Neural cell (in vitro differentiated cells): ENCODE measurements at regions not wholly inside any gene's neighbourhood (a gene's known extent, or its start where the extent isn't known, plus 50 kb on each side); places are given as distances from the start of the nearest gene placed in this dataset.

Source experiments
- H2AFZ ChIP-seq: fragments of 200-600, 300-800 bp; sonication (generic), shearing (Covaris generic); 2 replicates; pipeline ENCODE4 v1.6.0; 2014; ENCODE audit warnings: low read depth, mild to moderate bottlenecking, antibody characterized with exemption, low read length, moderate library complexity
- H3F3A ChIP-seq: fragments of 200-600 bp; shearing (Covaris generic); 2 replicates; pipeline ENCODE4 v1.6.1; 2016; ENCODE audit warnings: mild to moderate bottlenecking, moderate library complexity, mixed read lengths, antibody characterized with exemption, low read length; ENCODE audit not compliant: insufficient read depth, poor library complexity, severe bottlenecking
- H3K27ac ChIP-seq: fragments of 200-600, 300-800 bp; sonication (generic), shearing (Covaris generic); 2 replicates; pipeline ENCODE4 v1.5.1; 2014; ENCODE audit warnings: mild to moderate bottlenecking, low read length, moderate library complexity
- H3K27me3 ChIP-seq: fragments of 300-800, 200-600 bp; sonication (generic), shearing (Covaris generic); 2 replicates; pipeline ENCODE4 v1.6.0; 2014; ENCODE audit warnings: mild to moderate bottlenecking, low read depth, low read length, moderate library complexity; ENCODE audit not compliant: insufficient read depth
- H3K36me3 ChIP-seq: fragments of 300-800, 200-600 bp; sonication (generic), shearing (Covaris generic); 2 replicates; pipeline ENCODE4 v1.5.1; 2014; ENCODE audit warnings: mild to moderate bottlenecking, antibody characterized with exemption, low read length, moderate library complexity; ENCODE audit not compliant: insufficient read depth
- H3K4me2 ChIP-seq: fragments of 300-800, 200-600 bp; sonication (generic), shearing (Covaris generic); 2 replicates; pipeline ENCODE4 v1.6.0; 2014; ENCODE audit warnings: mild to moderate bottlenecking, low read length
- H3K4me3 ChIP-seq: fragments of 300-800, 200-600 bp; sonication (generic), shearing (Covaris generic); 2 replicates; pipeline ENCODE4 v1.5.1; 2014; ENCODE audit warnings: mild to moderate bottlenecking, low read length, moderate library complexity
- H3K79me2 ChIP-seq: fragments of 200-600 bp; shearing (Covaris generic); replicated peaks from 2 replicates; pipeline ENCODE4 v1.6.0; 2014; ENCODE audit warnings: mild to moderate bottlenecking, low read length, moderate library complexity; ENCODE audit not compliant: insufficient read depth
- H3K9ac ChIP-seq: fragments of 300-800, 200-600 bp; sonication (generic), shearing (Covaris generic); 2 replicates; pipeline ENCODE4 v1.6.1; 2016; ENCODE audit warnings: mild to moderate bottlenecking, low read length, mixed read lengths
- H3K9me2 ChIP-seq: fragments of 200-600 bp; shearing (Covaris generic); 2 replicates; pipeline ENCODE4 v1.6.1; 2016; ENCODE audit warnings: mild to moderate bottlenecking, low read length, mixed read lengths; ENCODE audit not compliant: insufficient read depth
- H3K9me3 ChIP-seq: fragments of 200-600, 300-800 bp; sonication (generic), shearing (Covaris generic); 2 replicates; pipeline ENCODE4 v1.6.1; 2016; ENCODE audit warnings: mild to moderate bottlenecking, mixed run types, low read length, moderate library complexity, mixed read lengths
- H4K20me1 ChIP-seq: fragments of 200-600 bp; shearing (Covaris generic); 2 replicates; pipeline ENCODE4 v1.6.1; 2016; ENCODE audit warnings: mild to moderate bottlenecking, mixed run types; ENCODE audit not compliant: insufficient read depth
- EP300 ChIP-seq: fragments of 450-650 bp; conservative IDR thresholded peaks from 2 replicates; pipeline ENCODE4 v1.6.1; 2014; ENCODE audit warnings: antibody characterized with exemption, mild to moderate bottlenecking, moderate library complexity; ENCODE audit not compliant: poor library complexity, severe bottlenecking
- EZH2 ChIP-seq: fragments of 200-600, 300-800 bp; shearing (Covaris generic), sonication (generic); IDR thresholded peaks from 2 replicates; pipeline ENCODE4 v1.6.1; 2014; ENCODE audit warnings: antibody characterized with exemption, low read length, borderline replicate concordance, mild to moderate bottlenecking; ENCODE audit not compliant: insufficient read depth, poor library complexity, severe bottlenecking
- MXI1 ChIP-seq: fragments of 450-650 bp; conservative IDR thresholded peaks from 2 replicates; pipeline ENCODE4 v1.6.1; 2014; ENCODE audit warnings: antibody characterized with exemption, mild to moderate bottlenecking; ENCODE audit not compliant: poor library complexity, severe bottlenecking
- POLR2AphosphoS5 ChIP-seq: IDR thresholded peaks from 2 replicates; pipeline ENCODE4 v1.6.1; 2012
- RAD21 ChIP-seq: fragments of 450-650 bp; conservative IDR thresholded peaks from 2 replicates; pipeline ENCODE4 v1.6.1; 2014; ENCODE audit warnings: antibody characterized with exemption, mild to moderate bottlenecking, moderate library complexity
- REST ChIP-seq: IDR thresholded peaks from 2 replicates; pipeline ENCODE4 v1.6.1; 2012; ENCODE audit warnings: borderline replicate concordance
- SMC3 ChIP-seq: fragments of 450-650 bp; conservative IDR thresholded peaks from 2 replicates; pipeline ENCODE4 v1.6.1; 2014; ENCODE audit warnings: antibody characterized with exemption, mild to moderate bottlenecking, moderate library complexity; ENCODE audit not compliant: poor library complexity
- TAF1 ChIP-seq: IDR thresholded peaks from 2 replicates; pipeline ENCODE4 v1.6.1; 2012; ENCODE audit warnings: low read depth
- TF ChIP-seq, protein P1 (sequence below): fragments of 450-650 bp; IDR thresholded peaks from 2 replicates; pipeline ENCODE4 v1.5.1; 2014; ENCODE audit warnings: antibody characterized with exemption, mild to moderate bottlenecking, moderate library complexity; ENCODE audit not compliant: poor library complexity, severe bottlenecking

GRCh38 chr2:147491506-147491905 lies 353.3 kb upstream of the ACVR2A start:
- Histone ChIP-seq H3K27me3 (no peaks in the 10 kb centered on the region), H3K27ac (no peak overlapping the region), H3K4me3 (no peak overlapping the region), H3K9me2 (no peaks in the 10 kb centered on the region), H3K36me3 (no peaks in the 10 kb centered on the region), H2AFZ (no peak overlapping the region), H3K79me2 (no peaks in the 10 kb centered on the region), H3K4me2 (no peak overlapping the region), H3F3A (no peaks in the 10 kb centered on the region), H4K20me1 (no peaks in the 10 kb centered on the region), H3K9ac (no peak overlapping the region), H3K9me3 (no peaks in the 10 kb centered on the region)
- no peak for TF ChIP-seq REST
- no peak for TF ChIP-seq EZH2
- no peak for TF ChIP-seq SMC3
- TF ChIP-seq MXI1, result no peak
- TF ChIP-seq POLR2AphosphoS5, result no peak
- no peak for TF ChIP-seq EP300
- TF ChIP-seq, protein P1, sequence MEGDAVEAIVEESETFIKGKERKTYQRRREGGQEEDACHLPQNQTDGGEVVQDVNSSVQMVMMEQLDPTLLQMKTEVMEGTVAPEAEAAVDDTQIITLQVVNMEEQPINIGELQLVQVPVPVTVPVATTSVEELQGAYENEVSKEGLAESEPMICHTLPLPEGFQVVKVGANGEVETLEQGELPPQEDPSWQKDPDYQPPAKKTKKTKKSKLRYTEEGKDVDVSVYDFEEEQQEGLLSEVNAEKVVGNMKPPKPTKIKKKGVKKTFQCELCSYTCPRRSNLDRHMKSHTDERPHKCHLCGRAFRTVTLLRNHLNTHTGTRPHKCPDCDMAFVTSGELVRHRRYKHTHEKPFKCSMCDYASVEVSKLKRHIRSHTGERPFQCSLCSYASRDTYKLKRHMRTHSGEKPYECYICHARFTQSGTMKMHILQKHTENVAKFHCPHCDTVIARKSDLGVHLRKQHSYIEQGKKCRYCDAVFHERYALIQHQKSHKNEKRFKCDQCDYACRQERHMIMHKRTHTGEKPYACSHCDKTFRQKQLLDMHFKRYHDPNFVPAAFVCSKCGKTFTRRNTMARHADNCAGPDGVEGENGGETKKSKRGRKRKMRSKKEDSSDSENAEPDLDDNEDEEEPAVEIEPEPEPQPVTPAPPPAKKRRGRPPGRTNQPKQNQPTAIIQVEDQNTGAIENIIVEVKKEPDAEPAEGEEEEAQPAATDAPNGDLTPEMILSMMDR, result no peak
- TF ChIP-seq TAF1, result no peak
- no peak for TF ChIP-seq RAD21

DNA sequence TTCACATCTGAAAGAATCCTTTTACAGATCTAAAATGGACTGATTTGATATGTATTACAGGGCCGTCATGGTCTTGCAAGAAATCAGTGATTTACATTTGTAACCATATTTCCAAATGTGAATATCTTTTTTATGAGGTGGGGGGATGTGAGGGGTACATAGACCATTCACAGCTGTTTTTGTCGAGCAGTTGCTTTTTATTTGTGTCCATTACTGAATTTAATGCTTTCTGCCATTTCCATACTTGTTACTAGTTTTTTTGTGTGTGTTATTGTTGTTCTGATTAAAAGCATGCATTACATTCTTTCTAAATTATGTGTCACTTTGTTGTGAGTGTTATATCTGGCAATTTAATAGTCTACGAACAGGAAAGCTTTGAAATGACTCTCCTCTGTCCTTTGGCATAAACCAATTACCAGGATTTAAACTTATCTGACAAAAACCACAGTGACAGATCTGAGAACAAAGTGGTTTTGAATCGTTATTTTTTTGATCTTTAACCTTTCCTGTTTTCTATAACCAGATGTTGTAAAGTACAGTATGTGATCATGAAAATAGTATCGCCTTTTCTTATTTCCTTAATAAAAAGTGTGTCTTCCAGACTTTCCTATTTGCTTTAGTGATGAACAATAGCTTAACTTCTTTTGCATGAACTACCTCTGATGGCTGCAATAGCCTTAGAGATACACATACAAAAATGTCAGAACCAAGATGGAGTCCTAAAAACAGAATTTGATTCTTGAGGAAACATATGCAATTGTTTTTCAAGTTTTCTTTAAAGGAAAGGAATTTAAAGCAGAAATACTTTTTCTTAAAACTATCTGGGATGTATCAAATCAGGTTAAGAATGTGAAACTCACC lies 354.2 kb upstream of the ACVR2A start:
- H3F3A ChIP-seq, result no peaks in the 10 kb centered on the region
- no peaks in the 10 kb centered on the region for H4K20me1 ChIP-seq
- no peak overlapping the region for H2AFZ ChIP-seq

More for the DNA sequence above, 354.2 kb upstream of the ACVR2A start:
- Histone ChIP-seq H3K9ac (no peak overlapping the region), H3K79me2 (no peaks in the 10 kb centered on the region), H3K9me2 (no peaks in the 10 kb centered on the region), H3K4me3 (no peak overlapping the region), H3K9me3 (no peaks in the 10 kb centered on the region), H3K36me3 (no peaks in the 10 kb centered on the region), H3K27ac (no peak overlapping the region), H3K27me3 (no peaks in the 10 kb centered on the region), H3K4me2 (no peak overlapping the region)
- TF ChIP-seq RAD21 (no peak), REST (no peak), MXI1 (no peak), POLR2AphosphoS5 (no peak), SMC3 (no peak), EZH2 (no peak), EP300 (no peak), TAF1 (no peak)
- TF ChIP-seq, protein P1, result no peak
